Dendritic cell treated with granulocyte-macrophage colony-stimulating factor and Interleukin-4, amounts not matched to agents 40 ng/mL and 50 ng/mL, for 4 days (primary cell): ENCODE measurements at regions not wholly inside any gene's neighbourhood (a gene's known extent, or its start where the extent isn't known, plus 50 kb on each side); places are given as distances from the start of the nearest gene placed in this dataset.
A peak's percentile ranks its signal among the peaks of the same experiment; 100 is the strongest.

Experiments
- H3K27ac Mint-ChIP-seq: one replicate; pipeline ENCODE4 v1.8.0; 2022; ENCODE audit warnings: mild to moderate bottlenecking, mixed read lengths
- H3K27me3 Mint-ChIP-seq: one replicate; pipeline ENCODE4 v1.8.0; 2022; ENCODE audit warnings: mild to moderate bottlenecking, mixed read lengths
- H3K36me3 Mint-ChIP-seq: one replicate; pipeline ENCODE4 v1.8.0; 2022; ENCODE audit warnings: low read depth, mixed read lengths
- H3K4me1 Mint-ChIP-seq: one replicate; pipeline ENCODE4 v1.8.0; 2022; ENCODE audit warnings: low read depth, mixed read lengths
- H3K4me3 Mint-ChIP-seq: one replicate; pipeline ENCODE4 v1.8.0; 2022; ENCODE audit warnings: mild to moderate bottlenecking, moderate library complexity, mixed read lengths
- H3K9me3 Mint-ChIP-seq: one replicate; pipeline ENCODE4 v1.8.0; 2022; ENCODE audit warnings: mixed read lengths
- intact Hi-C: fragments of 100-400 bp; cut with micrococcal nuclease; formaldehyde crosslinking; loops from one replicate; pipeline ENCODE4 v1.15.0; 2022

DNA sequence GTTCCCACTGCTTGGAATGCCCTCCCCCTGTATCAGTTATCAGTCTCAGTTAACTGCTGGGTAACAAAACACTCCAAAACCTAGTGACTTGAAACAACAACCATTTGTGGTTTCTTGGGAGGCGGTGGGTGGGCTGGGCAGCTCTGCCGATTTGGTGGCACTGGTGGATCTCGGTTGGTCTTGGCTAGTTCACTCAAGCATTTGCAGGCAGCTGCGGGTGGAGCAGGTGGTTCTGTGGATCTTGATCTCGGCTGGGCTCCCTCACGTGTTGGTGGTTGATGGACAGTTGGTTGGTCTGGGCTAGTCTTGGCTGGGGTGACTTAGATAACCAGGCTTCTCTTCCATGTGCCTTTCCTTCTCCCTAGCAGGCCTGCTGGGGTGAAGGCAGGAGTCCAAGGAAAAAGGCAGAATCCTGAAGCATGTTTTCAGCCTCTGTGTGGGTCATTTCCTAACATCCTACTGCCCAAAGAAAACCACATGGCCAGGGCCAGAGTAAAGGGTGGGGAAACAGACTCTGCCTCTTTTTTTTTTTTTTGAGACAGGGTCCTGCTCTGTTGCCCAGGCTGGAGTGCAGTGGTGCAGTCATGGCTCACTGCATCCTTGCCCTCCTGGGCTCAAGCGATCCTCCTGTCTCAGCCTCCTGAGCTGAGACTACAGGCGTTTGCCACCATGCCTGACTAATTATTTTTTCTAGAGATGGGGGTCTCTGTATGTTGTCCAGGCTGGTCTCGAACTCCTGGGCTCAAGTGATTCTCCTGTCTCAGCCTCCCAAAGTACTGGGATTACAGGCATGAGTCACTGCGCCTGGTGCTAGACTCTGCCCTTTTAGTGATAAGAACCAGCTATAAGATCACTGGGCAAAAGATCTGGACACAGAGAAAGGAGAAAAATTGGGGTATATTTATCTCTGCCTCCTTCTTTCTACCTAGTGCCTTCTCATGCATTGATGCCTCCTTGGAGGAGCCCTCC lies 183.7 kb downstream of the RGS3 start:
- intact Hi-C loops = no loop called here
- Mint-ChIP-seq H3K36me3 (no peaks in the 10 kb centered on the region), H3K27me3 (peaks cover 8% of the 10 kb centered on the region), H3K4me1 (peaks cover 6% of the 10 kb centered on the region), H3K27ac (peak overlapping the region; percentile 26), H3K4me3 (no peak overlapping the region), H3K9me3 (no peaks in the 10 kb centered on the region)

GRCh38 chr9:113648048-113648447 lies 184.5 kb downstream of the RGS3 start:
- Mint-ChIP-seq H3K27ac (no peak overlapping the region), H3K4me3 (no peak overlapping the region), H3K4me1 (peaks cover 6% of the 10 kb centered on the region), H3K9me3 (no peaks in the 10 kb centered on the region), H3K36me3 (no peaks in the 10 kb centered on the region), H3K27me3 (peaks cover 8% of the 10 kb centered on the region)
- intact Hi-C loops = no loop called here

GRCh38 chr9:113648586-113648985 lies 185.1 kb downstream of the RGS3 start:
- Mint-ChIP-seq H3K36me3 (no peaks in the 10 kb centered on the region), H3K4me3 (no peak overlapping the region), H3K9me3 (no peaks in the 10 kb centered on the region), H3K27me3 (peaks cover 8% of the 10 kb centered on the region), H3K27ac (no peak overlapping the region), H3K4me1 (peaks cover 1% of the 10 kb centered on the region)
- intact Hi-C loops = no loop called here

- no peaks in the 10 kb centered on the region for H3K36me3 Mint-ChIP-seq
- no peaks in the 10 kb centered on the region for H3K4me1 Mint-ChIP-seq
- no peak overlapping the region for H3K27ac Mint-ChIP-seq
- no peak overlapping the region for H3K4me3 Mint-ChIP-seq
- no peaks in the 10 kb centered on the region for H3K9me3 Mint-ChIP-seq
- intact Hi-C loops = no loop called here
- H3K27me3 Mint-ChIP-seq = peaks cover 8% of the 10 kb centered on the region
These were observed 185.5 kb downstream of the RGS3 start for GRCh38 chr9:113649054-113649453.

GRCh38 chr9:113649855-113650206 lies 186.3 kb downstream of the RGS3 start:
- intact Hi-C loops = no loop called here

GRCh38 chr9:113650207-113651131 lies 186.9 kb downstream of the RGS3 start:
- H3K36me3 Mint-ChIP-seq = no peaks in the 10 kb centered on the region
- no peak overlapping the region for H3K4me3 Mint-ChIP-seq
- intact Hi-C loops = no loop called here
- H3K9me3 Mint-ChIP-seq = no peaks in the 10 kb centered on the region
- H3K4me1 Mint-ChIP-seq = peaks cover 7% of the 10 kb centered on the region
- H3K27me3 Mint-ChIP-seq = peaks cover 8% of the 10 kb centered on the region
- no peak overlapping the region for H3K27ac Mint-ChIP-seq

More at GRCh38 chr9:113649855-113650206, 186.3 kb downstream of the RGS3 start:
- Mint-ChIP-seq H3K9me3 (no peaks in the 10 kb centered on the region), H3K27me3 (peaks cover 8% of the 10 kb centered on the region), H3K36me3 (no peaks in the 10 kb centered on the region), H3K4me1 (peaks cover under 1% of the 10 kb centered on the region), H3K4me3 (no peak overlapping the region), H3K27ac (no peak overlapping the region)

DNA sequence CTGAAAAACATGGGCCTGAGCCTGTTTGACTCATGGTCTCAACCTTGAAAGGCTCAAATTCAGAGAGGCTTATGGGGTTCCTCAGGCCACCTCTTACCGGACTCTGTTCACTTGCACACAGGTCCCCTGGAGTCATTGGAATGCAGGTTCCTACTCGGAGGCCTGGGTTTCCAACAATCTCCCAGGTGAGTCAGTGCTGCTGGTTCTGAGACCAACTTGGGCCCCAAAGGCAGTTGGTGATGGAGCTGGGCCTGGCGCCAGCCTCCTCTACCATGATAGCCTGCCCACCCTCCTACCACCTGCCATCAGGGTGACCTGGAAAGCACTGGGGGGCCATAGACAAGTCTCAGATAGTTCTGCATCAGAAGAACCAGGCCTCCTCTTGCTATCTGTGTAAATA lies 188.4 kb downstream of the RGS3 start:
- Mint-ChIP-seq H3K4me1 (peaks cover 7% of the 10 kb centered on the region), H3K9me3 (no peaks in the 10 kb centered on the region), H3K27ac (no peak overlapping the region), H3K4me3 (no peak overlapping the region), H3K27me3 (peaks cover 4% of the 10 kb centered on the region), H3K36me3 (no peaks in the 10 kb centered on the region)
- intact Hi-C loops = no loop called here

DNA sequence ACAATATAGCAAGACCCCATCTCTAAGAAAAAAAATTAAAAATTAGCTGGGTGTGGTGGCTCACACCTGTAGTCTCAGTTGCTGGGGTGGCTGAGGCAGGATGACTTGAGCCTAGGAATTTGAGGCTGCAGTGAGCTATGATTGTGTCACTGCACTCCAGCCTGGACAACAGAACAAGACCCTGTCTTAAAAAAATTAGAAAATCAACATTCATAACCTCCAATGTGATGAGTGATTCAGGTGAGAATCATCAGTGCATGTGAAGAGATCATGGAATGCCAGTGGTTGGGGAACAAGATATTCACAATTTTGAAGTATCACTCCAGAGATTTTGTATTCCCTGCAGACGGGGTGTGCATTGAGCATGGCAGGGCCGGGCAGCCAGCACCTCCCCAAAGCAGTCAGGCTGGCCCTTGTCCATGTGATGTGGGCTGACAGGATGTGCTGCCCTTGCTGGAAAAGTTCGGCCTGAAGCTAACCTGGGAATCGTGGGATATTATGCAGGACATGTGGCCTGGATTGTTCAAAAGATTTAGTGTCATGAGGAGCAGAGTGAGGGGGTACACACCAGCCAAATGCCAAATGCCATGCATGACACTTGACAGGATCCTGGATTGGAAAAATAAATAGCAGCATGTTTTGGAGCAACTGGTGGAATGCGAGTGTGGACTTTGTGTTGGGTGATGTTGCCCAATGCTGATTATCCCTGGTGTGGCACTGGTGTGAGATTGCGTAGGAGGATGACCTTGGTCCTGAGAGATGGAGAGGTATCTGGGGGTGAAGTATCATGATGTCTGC lies 189.0 kb downstream of the RGS3 start:
- Mint-ChIP-seq H3K27me3 (peaks cover 1% of the 10 kb centered on the region), H3K4me1 (peaks cover 7% of the 10 kb centered on the region), H3K27ac (no peak overlapping the region), H3K36me3 (no peaks in the 10 kb centered on the region), H3K9me3 (no peaks in the 10 kb centered on the region), H3K4me3 (no peak overlapping the region)
- intact Hi-C loops = no loop called here

DNA sequence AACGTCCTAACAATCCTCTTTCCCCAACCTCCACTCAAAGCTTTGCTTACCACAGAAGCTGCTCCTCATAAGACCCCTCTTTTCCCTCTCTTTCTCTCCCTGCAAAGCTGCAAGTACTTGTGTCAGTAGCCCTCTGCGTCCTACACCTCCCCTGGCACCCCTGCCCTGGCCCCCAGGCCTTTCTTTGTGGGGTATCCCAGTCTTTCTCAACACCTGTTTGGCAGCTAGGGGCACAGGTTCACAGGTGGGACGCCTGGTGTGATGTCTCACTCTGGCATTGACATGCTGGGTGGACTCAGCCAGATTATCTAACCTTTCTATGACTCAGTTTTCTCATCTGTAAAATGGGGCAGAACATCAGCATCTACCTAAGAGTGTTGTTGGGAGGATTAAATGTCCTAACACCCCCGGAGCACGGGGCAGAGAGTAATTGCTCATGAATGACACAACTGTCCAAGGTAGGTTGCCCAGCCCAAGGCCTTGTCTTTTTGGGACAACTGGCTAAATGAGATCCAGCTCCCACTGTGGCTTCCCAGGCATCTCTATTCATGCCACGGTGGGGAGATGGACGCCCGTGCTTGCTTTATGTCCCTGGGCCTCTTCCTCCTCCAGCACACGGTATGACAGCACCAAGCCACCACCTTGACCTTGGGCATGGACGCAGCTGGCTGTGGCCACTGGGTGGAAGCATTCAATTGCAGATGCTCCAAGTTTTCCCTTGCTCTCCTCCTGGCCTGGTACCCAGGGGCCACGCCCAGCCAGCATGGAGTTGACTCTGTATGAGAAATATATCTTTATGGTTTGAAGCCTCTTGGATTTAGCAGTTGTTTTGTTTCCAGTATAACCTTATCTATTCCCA lies 190.4 kb downstream of the RGS3 start:
- Mint-ChIP-seq H3K27me3 (peaks cover 6% of the 10 kb centered on the region), H3K27ac (no peak overlapping the region), H3K36me3 (no peaks in the 10 kb centered on the region), H3K4me1 (peaks cover 12% of the 10 kb centered on the region), H3K4me3 (no peak overlapping the region), H3K9me3 (no peaks in the 10 kb centered on the region)
- intact Hi-C loops = loop anchor here (2.0 kb wide), 1 partner anchor 207 kb away; no protein-coding TSS in a partner anchor

GRCh38 chr9:113654605-113655428 lies 191.3 kb downstream of the RGS3 start:
- no peak overlapping the region for H3K4me3 Mint-ChIP-seq
- intact Hi-C loops = loop anchor here (1.0 to 5.0 kb wide), 3 partner anchors 64 to 378 kb away; partner anchors contain the start of genes CDC26 and PRPF4
- no peaks in the 10 kb centered on the region for H3K36me3 Mint-ChIP-seq
- no peaks in the 10 kb centered on the region for H3K9me3 Mint-ChIP-seq
- H3K27me3 Mint-ChIP-seq = peaks cover 14% of the 10 kb centered on the region
- H3K27ac Mint-ChIP-seq = no peak overlapping the region
- peaks cover 12% of the 10 kb centered on the region for H3K4me1 Mint-ChIP-seq

- peaks cover 23% of the 10 kb centered on the region for H3K4me1 Mint-ChIP-seq
- no peak overlapping the region for H3K27ac Mint-ChIP-seq
- H3K36me3 Mint-ChIP-seq = no peaks in the 10 kb centered on the region
- H3K9me3 Mint-ChIP-seq = no peaks in the 10 kb centered on the region
- peaks cover 26% of the 10 kb centered on the region for H3K27me3 Mint-ChIP-seq
- intact Hi-C loops = loop anchor here (5.0 kb wide), 1 partner anchor 380 kb away; the partner anchor contains the start of genes CDC26 and PRPF4
- H3K4me3 Mint-ChIP-seq = no peak overlapping the region
These were observed 193.5 kb downstream of the RGS3 start for GRCh38 chr9:113656771-113657670.
